A673 (cell line): ENCODE measurements at regions not wholly inside any gene's neighbourhood (a gene's known extent, or its start where the extent isn't known, plus 50 kb on each side); places are given as distances from the start of the nearest gene placed in this dataset.

ENCODE experiments used
- CTCF ChIP-seq: fragments of 300-800, 200-600 bp; sonication (generic); conservative IDR thresholded peaks from 2 replicates; pipeline ENCODE4 v1.5.1; 2017; ENCODE audit warnings: low read depth, mild to moderate bottlenecking, antibody characterized with exemption, low read length, moderate library complexity, mixed read lengths
- EZH2 ChIP-seq: fragments of 200-600 bp; sonication (generic); IDR thresholded peaks from 2 replicates; pipeline ENCODE4 v1.6.1; 2017; ENCODE audit warnings: borderline replicate concordance, low read depth, mild to moderate bottlenecking, mixed read lengths, antibody characterized with exemption, low read length; ENCODE audit not compliant: poor library complexity, severe bottlenecking

- TF ChIP-seq CTCF, result no peak
- TF ChIP-seq EZH2, result no peak
These were observed 62.8 kb downstream of the CXCL12 start for GRCh38 chr10:44322137-44322536.
